SK-N-MC (cell line): ENCODE measurements at regions not wholly inside any gene's neighbourhood (a gene's known extent, or its start where the extent isn't known, plus 50 kb on each side); places are given as distances from the start of the nearest gene placed in this dataset.

Source experiments
- EZH2 ChIP-seq: fragments of 200-600 bp; sonication (generic); IDR thresholded peaks from one replicate; pipeline ENCODE4 v1.6.1; 2017; ENCODE audit warnings: antibody characterized with exemption
- POLR2AphosphoS5 ChIP-seq: IDR thresholded peaks from 2 replicates; pipeline ENCODE4 v1.6.1; 2012; ENCODE audit warnings: mild to moderate bottlenecking, low read depth, low read length, borderline replicate concordance

DNA sequence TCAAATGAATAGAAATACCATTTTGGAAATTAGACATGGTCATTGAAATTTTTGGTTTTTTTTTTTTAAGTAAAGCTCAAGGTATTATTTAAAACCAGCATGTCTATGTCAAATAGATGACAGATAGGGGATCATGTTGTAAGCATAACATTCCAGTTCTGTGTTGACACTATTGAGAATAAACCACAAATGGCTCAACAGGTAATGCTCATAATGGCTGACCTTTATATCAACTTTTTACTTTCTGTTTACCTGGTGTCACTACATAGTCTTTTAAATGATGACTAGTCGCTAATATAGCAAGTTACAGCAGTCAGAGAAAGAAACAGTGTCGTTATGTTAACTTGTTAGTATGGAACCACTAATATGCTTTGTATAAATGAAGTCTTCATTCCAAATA, 616.0 kb downstream of the GATA3 start:
- TF ChIP-seq POLR2AphosphoS5 (no peak), EZH2 (no peak)
